Stimulated activated CD4-positive, alpha-beta T cell treated with anti-CD3 and anti-CD28 coated beads, Interleukin-2, amount 100 ng/mL, for 48 hours (primary cell): ENCODE measurements at regions not wholly inside any gene's neighbourhood (a gene's known extent, or its start where the extent isn't known, plus 50 kb on each side); places are given as distances from the start of the nearest gene placed in this dataset.
A peak's percentile ranks its signal among the peaks of the same experiment; 100 is the strongest.

Experiments
- DNase-seq, 2 donors: peaks; one replicate each; pipeline ENCODE4 v3.0.0-alpha.2; 2020

GRCh38 chr4:114180481-114180880, 201.0 kb upstream of the ARSJ start:
- peak; percentile 7 to 8 for DNase-seq

- no peak for DNase-seq
These were observed 205.5 kb upstream of the ARSJ start for GRCh38 chr4:114184901-114185300.

- no peak for DNase-seq
These were observed 208.1 kb upstream of the ARSJ start for GRCh38 chr4:114187592-114187991.

GRCh38 chr4:114191496-114191895, 212.0 kb upstream of the ARSJ start:
- no peak for DNase-seq

- no peak for DNase-seq
These were observed 213.4 kb upstream of the ARSJ start for GRCh38 chr4:114192854-114193253.

GRCh38 chr4:114193624-114194399, 214.4 kb upstream of the ARSJ start:
- DNase-seq, result no peak

- DNase-seq, result no peak
These were observed 217.2 kb upstream of the ARSJ start for GRCh38 chr4:114196606-114197005.

GRCh38 chr4:114200026-114200425, 220.6 kb upstream of the ARSJ start:
- no peak for DNase-seq

GRCh38 chr4:114205261-114205660, 225.8 kb upstream of the ARSJ start:
- DNase-seq, result no peak

- no peak for DNase-seq
These were observed 229.2 kb upstream of the ARSJ start for GRCh38 chr4:114208574-114209151.

- DNase-seq, result no peak
These were observed 230.1 kb upstream of the ARSJ start for GRCh38 chr4:114209584-114209983.

GRCh38 chr4:114211556-114211955, 232.1 kb upstream of the ARSJ start:
- no peak for DNase-seq

GRCh38 chr4:114217150-114217817, 237.8 kb upstream of the ARSJ start:
- DNase-seq, result no peak

GRCh38 chr4:114223580-114223979, 244.1 kb upstream of the ARSJ start:
- DNase-seq, result no peak

- DNase-seq, result no peak
These were observed 246.0 kb upstream of the ARSJ start for GRCh38 chr4:114225436-114225835.

GRCh38 chr4:114226179-114226578, 246.7 kb upstream of the ARSJ start:
- DNase-seq, result no peak

- no peak for DNase-seq
These were observed 247.7 kb upstream of the ARSJ start for GRCh38 chr4:114226968-114227760.

GRCh38 chr4:114229706-114230105, 250.3 kb upstream of the ARSJ start:
- no peak for DNase-seq

GRCh38 chr4:114236171-114236769, 256.8 kb upstream of the ARSJ start:
- DNase-seq, result no peak

GRCh38 chr4:114237997-114238396, 258.6 kb upstream of the ARSJ start:
- DNase-seq, result no peak

GRCh38 chr4:114249561-114249960, 270.1 kb upstream of the ARSJ start:
- no peak for DNase-seq

GRCh38 chr4:114249976-114250375, 270.5 kb upstream of the ARSJ start:
- no peak for DNase-seq

GRCh38 chr4:114250439-114250891, 271.0 kb upstream of the ARSJ start:
- DNase-seq, result no peak
